ENCODE measurements at regions not wholly inside any gene's neighbourhood (a gene's known extent, or its start where the extent isn't known, plus 50 kb on each side); places are given as distances from the start of the nearest gene placed in this dataset.
"Not testable (repeated sequence)": the region's sequence is repeated elsewhere in the genome, so short reads cannot be mapped to it uniquely, and the experiment has no call there.

GRCh38 chr16:85204242-85205010, 92.2 kb upstream of the CIBAR2 start:
- no peak overlapping the region for H3K4me3 ChIP-seq (ENCODE audit: low read length)
- H3K27ac ChIP-seq (ENCODE audit: low read depth, low read length), result no peak overlapping the region
- H3K36me3 ChIP-seq (ENCODE audit: control insufficient read depth, insufficient read depth, low read length), result no peaks in the 10 kb centered on the region
- no peak overlapping the region for H3K9ac ChIP-seq (ENCODE audit: low read length)
- H3K27me3 ChIP-seq (ENCODE audit: control insufficient read depth, insufficient read depth, low read length), result no peaks in the 10 kb centered on the region
- peaks cover 52% of the 10 kb centered on the region for H3K4me1 ChIP-seq (ENCODE audit: control insufficient read depth, insufficient read depth, low read length)

GRCh38 chr16:85205257-85205656, 93.0 kb upstream of the CIBAR2 start:
- not testable (repeated sequence) for H3K27me3 ChIP-seq (ENCODE audit: control insufficient read depth, insufficient read depth, low read length); H3K36me3 ChIP-seq (ENCODE audit: control insufficient read depth, insufficient read depth, low read length); H3K4me3 ChIP-seq (ENCODE audit: low read length); H3K27ac ChIP-seq (ENCODE audit: low read depth, low read length); H3K9ac ChIP-seq (ENCODE audit: low read length)
- peaks cover 46% of the 10 kb centered on the region for H3K4me1 ChIP-seq (ENCODE audit: control insufficient read depth, insufficient read depth, low read length)

- Histone ChIP-seq H3K27me3 (ENCODE audit: control insufficient read depth, insufficient read depth, low read length) (no peaks in the 10 kb centered on the region), H3K4me3 (ENCODE audit: low read length) (no peak overlapping the region), H3K36me3 (ENCODE audit: control insufficient read depth, insufficient read depth, low read length) (no peaks in the 10 kb centered on the region), H3K27ac (ENCODE audit: low read depth, low read length) (peak overlapping the region; percentile 52), H3K4me1 (ENCODE audit: control insufficient read depth, insufficient read depth, low read length) (peaks cover 44% of the 10 kb centered on the region), H3K9ac (ENCODE audit: low read length) (no peak overlapping the region)
These were observed 93.6 kb upstream of the CIBAR2 start for GRCh38 chr16:85205747-85206471.

GRCh38 chr16:85206472-85207356, 94.4 kb upstream of the CIBAR2 start:
- Histone ChIP-seq H3K27me3 (ENCODE audit: control insufficient read depth, insufficient read depth, low read length) (no peaks in the 10 kb centered on the region), H3K4me3 (ENCODE audit: low read length) (no peak overlapping the region), H3K36me3 (ENCODE audit: control insufficient read depth, insufficient read depth, low read length) (no peaks in the 10 kb centered on the region), H3K9ac (ENCODE audit: low read length) (no peak overlapping the region), H3K4me1 (ENCODE audit: control insufficient read depth, insufficient read depth, low read length) (peaks cover 40% of the 10 kb centered on the region), H3K27ac (ENCODE audit: low read depth, low read length) (peak overlapping the region; percentile 59)

DNA sequence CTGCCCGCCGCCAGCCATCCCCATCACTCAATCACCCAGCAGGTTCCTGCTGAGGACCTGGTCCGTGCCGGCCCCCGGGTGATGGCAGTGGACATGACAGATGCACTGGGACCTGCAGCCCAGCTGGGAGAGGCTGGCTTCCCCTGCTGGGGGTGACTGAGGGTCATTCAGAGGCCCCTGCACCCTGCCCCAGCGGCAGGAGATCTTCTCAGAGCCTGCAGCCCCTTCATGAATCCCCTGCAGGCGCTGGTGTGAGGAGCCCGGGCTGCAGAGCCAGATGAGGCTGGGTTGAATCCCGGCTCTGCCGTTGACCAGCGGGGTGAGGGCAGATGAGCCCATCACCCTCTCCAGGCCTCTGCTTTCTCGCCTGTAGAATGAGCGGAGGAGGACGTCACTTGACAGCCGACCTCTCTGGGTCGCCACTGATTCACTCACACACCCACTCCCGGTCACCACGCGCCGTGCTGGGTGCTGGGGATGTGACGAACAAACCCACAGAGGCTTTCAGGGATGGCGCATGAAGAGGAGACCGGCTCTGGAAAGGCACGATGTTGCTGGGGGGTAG, 95.2 kb upstream of the CIBAR2 start:
- no peaks in the 10 kb centered on the region for H3K36me3 ChIP-seq (ENCODE audit: control insufficient read depth, insufficient read depth, low read length)
- no peak overlapping the region for H3K4me3 ChIP-seq (ENCODE audit: low read length)
- peak overlapping the region; percentile 59 for H3K27ac ChIP-seq (ENCODE audit: low read depth, low read length)
- H3K9ac ChIP-seq (ENCODE audit: low read length), result no peak overlapping the region
- H3K27me3 ChIP-seq (ENCODE audit: control insufficient read depth, insufficient read depth, low read length), result no peaks in the 10 kb centered on the region
- peaks cover 33% of the 10 kb centered on the region for H3K4me1 ChIP-seq (ENCODE audit: control insufficient read depth, insufficient read depth, low read length)

GRCh38 chr16:85208181-85208580, 95.9 kb upstream of the CIBAR2 start:
- no peak overlapping the region for H3K9ac ChIP-seq (ENCODE audit: low read length)
- H3K36me3 ChIP-seq (ENCODE audit: control insufficient read depth, insufficient read depth, low read length), result no peaks in the 10 kb centered on the region
- peaks cover 28% of the 10 kb centered on the region for H3K4me1 ChIP-seq (ENCODE audit: control insufficient read depth, insufficient read depth, low read length)
- no peak overlapping the region for H3K4me3 ChIP-seq (ENCODE audit: low read length)
- no peaks in the 10 kb centered on the region for H3K27me3 ChIP-seq (ENCODE audit: control insufficient read depth, insufficient read depth, low read length)
- no peak overlapping the region for H3K27ac ChIP-seq (ENCODE audit: low read depth, low read length)

DNA sequence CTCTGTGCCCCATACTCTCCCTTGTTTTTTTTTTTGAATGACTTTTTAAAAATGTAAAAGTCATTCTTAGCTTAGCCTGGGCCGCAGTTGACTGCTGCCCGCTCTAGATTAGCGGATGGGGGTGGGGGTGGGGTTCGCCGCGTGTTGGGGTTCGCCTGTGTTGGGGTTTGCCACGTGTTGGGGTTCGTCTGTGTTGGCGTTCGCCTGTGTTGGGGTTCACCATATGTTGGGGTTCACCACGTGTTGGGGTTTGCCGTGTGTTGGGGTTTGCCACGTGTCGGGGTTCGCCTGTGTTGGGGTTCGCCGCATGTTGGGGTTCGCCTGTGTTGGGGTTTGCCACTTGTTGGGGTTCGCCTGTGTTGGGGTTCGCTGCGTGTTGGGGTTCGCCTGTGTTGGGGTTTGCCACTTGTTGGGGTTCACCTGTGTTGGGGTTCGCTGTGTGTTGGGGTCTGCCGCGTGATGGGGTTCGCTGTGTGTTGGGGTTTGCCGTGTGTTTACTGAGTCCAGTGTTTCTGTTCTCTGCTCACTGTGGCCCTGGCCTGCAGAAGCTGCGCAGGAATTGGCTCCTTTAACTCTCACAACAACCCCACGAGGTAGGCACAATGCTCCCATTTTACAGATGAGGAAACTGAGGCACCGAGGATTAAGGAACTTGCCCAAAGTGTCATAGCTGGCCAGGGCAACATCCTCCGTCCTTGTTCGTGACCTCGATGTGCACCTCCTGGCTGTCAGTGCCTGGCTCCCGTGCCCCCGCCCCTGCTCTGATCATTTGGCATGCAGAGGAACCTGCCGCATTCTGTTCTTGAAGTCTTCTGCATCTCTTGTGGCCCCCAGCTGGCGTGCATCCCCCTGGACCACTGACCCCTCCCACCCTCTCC, 96.6 kb upstream of the CIBAR2 start:
- H3K27me3 ChIP-seq (ENCODE audit: control insufficient read depth, insufficient read depth, low read length), result no peaks in the 10 kb centered on the region
- no peaks in the 10 kb centered on the region for H3K36me3 ChIP-seq (ENCODE audit: control insufficient read depth, insufficient read depth, low read length)
- no peak overlapping the region for H3K9ac ChIP-seq (ENCODE audit: low read length)
- H3K4me1 ChIP-seq (ENCODE audit: control insufficient read depth, insufficient read depth, low read length), result peaks cover 24% of the 10 kb centered on the region
- no peak overlapping the region for H3K27ac ChIP-seq (ENCODE audit: low read depth, low read length)
- H3K4me3 ChIP-seq (ENCODE audit: low read length), result no peak overlapping the region

DNA sequence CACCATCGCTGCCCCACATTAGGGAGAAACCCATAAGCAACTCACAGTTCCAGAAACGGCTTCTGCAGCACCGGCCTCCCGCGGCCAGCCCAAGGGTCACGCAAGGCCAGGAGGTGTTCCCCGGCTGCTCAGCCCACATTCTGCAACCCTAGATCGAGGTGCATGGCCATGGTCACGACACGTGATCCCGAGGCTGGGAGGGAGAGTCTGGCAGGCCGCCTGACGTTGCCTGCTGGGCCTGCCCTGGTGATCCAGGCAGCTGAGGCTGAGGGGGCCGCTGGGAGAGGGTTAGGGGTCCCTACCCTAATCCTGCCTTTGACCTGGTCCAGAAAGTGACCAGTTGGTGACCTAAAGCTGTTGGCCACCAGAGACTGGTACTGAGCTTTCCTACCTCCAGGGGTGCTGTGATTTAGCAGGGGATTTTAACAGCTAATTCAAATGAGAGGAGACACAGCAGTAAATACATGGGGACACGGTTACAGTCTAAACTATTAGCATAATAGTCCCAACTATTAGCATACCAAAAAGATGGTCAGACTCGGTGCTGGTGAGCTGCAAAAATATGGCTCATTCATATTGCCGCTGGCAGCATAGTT, 97.4 kb upstream of the CIBAR2 start:
- Histone ChIP-seq H3K4me1 (ENCODE audit: control insufficient read depth, insufficient read depth, low read length) (peaks cover 25% of the 10 kb centered on the region), H3K27ac (ENCODE audit: low read depth, low read length) (peak overlapping the region; percentile 18), H3K9ac (ENCODE audit: low read length) (no peak overlapping the region), H3K36me3 (ENCODE audit: control insufficient read depth, insufficient read depth, low read length) (no peaks in the 10 kb centered on the region), H3K27me3 (ENCODE audit: control insufficient read depth, insufficient read depth, low read length) (no peaks in the 10 kb centered on the region), H3K4me3 (ENCODE audit: low read length) (no peak overlapping the region)

DNA sequence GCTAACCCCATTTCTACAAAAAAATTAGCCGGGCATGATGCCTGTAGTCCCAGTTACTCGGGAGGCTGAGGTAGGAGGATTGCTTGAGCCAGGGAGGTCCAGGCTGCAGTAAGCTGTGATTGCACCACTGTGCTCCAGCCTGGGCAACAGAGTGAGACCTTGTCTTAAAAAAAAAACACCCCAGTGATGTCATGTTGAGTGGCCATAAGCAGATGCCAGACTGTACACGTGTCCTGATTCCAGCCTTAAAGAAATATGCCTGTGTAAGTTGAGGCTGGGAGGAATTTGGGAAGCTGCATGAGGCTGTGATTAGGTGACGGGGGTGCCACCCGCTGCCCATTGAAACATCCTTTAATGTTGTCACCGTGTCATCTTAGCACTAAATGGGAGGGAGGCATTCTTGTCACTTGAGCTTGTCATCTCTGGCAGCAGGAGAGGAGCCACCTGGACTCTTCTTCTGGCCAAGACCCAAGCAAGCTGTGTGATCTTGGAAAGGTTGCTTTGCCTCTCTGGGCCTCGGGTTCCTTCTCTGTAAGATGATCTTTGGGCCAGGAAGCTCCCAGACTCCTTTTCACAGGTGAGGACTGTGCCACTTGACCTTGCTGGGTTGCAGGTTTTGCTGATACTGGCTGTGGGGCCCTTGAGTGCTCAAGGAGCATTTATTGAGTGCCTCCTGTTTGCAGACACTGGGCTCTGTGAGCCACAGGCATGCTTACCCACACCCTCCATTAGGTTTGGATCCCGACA, 98.3 kb upstream of the CIBAR2 start:
- Histone ChIP-seq H3K27ac (ENCODE audit: low read depth, low read length) (no peak overlapping the region), H3K4me3 (ENCODE audit: low read length) (no peak overlapping the region), H3K27me3 (ENCODE audit: control insufficient read depth, insufficient read depth, low read length) (no peaks in the 10 kb centered on the region)

DNA sequence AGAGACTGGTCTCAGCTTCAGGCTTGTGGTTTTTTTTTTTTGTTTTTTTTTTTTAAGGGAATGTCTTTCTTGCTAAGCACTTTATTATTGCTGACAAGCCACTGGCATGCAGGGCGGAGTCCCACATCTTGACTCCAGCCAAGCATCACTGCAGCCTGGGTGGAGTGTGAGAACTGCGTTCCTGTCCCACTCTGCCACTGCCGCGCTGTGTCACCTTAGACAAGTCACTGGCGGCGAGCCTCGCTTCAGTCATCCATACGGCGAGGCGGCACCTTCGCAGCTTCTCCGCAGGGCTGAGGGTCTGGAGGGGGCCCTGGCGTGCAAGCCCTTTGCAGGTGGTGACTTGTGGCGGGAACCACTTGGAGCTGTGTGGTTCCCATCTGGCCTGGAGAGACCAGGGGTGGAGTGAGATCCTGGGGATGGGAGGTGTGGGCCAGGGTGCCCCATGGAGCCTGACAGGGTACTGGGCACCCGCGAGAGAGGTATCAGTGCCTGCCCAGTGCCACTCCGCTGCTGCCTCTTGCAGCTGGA, 99.1 kb upstream of the CIBAR2 start:
- Histone ChIP-seq H3K27me3 (ENCODE audit: control insufficient read depth, insufficient read depth, low read length) (no peaks in the 10 kb centered on the region), H3K4me3 (ENCODE audit: low read length) (no peak overlapping the region), H3K9ac (ENCODE audit: low read length) (no peak overlapping the region), H3K27ac (ENCODE audit: low read depth, low read length) (no peak overlapping the region), H3K36me3 (ENCODE audit: control insufficient read depth, insufficient read depth, low read length) (no peaks in the 10 kb centered on the region), H3K4me1 (ENCODE audit: control insufficient read depth, insufficient read depth, low read length) (peaks cover 15% of the 10 kb centered on the region)

More for the DNA sequence above, 98.3 kb upstream of the CIBAR2 start:
- no peak overlapping the region for H3K9ac ChIP-seq (ENCODE audit: low read length)
- H3K4me1 ChIP-seq (ENCODE audit: control insufficient read depth, insufficient read depth, low read length), result peaks cover 22% of the 10 kb centered on the region
- H3K36me3 ChIP-seq (ENCODE audit: control insufficient read depth, insufficient read depth, low read length), result no peaks in the 10 kb centered on the region
